Stimulated activated CD4-positive, alpha-beta T cell treated with anti-CD3 and anti-CD28 coated beads, Interleukin-4, amount 100 ng/mL, for 1 hour (primary cell): ENCODE measurements at regions not wholly inside any gene's neighbourhood (a gene's known extent, or its start where the extent isn't known, plus 50 kb on each side); places are given as distances from the start of the nearest gene placed in this dataset.
"Not testable (repeated sequence)": the region's sequence is repeated elsewhere in the genome, so short reads cannot be mapped to it uniquely, and the experiment has no call there.

Experiments
- DNase-seq: peaks from one replicate; pipeline ENCODE4 v3.0.0-alpha.2; 2020

GRCh38 chr16:5781436-5781835, 683.8 kb upstream of the EEF2KMT start:
- DNase-seq, result no peak

DNA sequence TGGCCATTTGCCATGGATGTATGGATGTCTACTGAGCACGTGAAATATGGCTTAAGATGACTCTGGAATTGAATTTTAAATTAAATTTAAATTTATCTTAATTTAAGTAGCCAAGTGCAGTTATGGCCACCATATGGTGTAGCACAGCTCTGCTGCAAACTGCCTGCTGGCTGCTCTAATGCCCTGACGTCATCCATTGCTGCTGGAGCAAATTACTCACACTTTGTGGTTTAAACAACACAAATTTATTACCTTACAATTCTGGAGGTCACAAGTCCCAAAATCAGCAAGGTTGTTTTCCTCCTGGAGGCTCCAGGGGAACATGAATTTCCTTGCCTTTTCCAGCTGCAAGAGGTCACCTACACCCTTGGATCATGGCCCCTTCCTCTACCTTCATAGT, 679.3 kb upstream of the EEF2KMT start:
- DNase-seq, result no peak

- DNase-seq, result no peak
These were observed 678.3 kb upstream of the EEF2KMT start for GRCh38 chr16:5775916-5776315.

GRCh38 chr16:5770118-5770517, 672.5 kb upstream of the EEF2KMT start:
- DNase-seq, result no peak

GRCh38 chr16:5769513-5769912, 671.9 kb upstream of the EEF2KMT start:
- no peak for DNase-seq

DNA sequence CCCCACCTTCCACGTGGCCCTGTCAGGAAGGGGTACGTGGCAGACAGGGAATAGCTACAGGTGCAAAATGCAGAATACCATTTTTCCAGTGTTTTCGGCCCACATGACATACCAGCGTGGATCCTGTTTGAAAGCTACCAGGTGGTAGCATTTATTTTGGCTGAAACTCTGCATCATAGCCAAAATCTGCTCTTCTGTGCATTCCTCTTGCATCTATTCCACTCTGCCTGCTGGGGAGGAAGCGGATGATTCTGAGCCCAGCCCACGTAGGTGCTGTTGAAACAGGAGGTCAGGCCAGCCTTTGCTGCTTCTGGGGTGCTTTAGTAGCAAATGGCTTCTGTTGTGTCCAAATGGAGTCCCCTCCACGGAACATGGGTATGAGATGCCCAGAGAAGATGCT, 670.9 kb upstream of the EEF2KMT start:
- DNase-seq, result no peak

DNA sequence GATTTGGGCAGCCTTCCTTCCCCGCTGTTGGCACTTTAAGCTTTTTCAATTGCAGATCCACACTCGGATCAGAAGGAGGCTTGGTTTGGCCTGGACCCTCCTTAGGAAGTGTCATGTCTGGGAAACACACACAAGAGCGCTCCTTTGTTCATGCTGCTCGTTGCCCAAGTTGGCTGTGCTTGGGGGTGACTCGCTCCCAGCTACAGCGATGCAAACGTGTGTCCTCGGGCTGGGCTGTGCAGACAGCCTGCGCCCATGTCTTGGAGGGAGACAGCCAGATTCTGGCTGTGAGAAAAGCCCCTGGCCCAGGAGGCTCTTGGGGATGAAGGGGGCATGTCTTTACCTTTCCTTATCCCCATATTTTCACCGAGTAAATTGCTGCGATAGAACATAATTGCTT, 665.6 kb upstream of the EEF2KMT start:
- DNase-seq, result no peak

DNA sequence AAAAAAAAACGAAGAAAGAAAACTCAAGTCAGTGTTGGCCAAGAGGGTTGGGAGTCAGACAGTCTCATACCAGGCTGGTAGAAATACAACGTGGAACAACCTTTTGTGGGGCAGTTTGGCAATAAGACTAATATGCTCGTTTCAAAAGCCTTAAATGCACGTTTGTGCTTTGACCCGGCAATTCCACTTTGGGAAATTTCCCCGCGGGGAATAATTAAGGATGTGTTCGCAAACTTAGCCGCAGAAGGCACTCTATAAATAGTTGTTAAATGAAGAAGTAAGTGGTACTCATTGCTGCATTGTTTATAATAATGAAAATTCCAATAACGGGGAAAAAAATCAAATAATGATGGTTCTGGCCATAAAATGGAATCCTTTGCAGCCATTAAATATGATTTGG, 664.8 kb upstream of the EEF2KMT start:
- no peak for DNase-seq

DNA sequence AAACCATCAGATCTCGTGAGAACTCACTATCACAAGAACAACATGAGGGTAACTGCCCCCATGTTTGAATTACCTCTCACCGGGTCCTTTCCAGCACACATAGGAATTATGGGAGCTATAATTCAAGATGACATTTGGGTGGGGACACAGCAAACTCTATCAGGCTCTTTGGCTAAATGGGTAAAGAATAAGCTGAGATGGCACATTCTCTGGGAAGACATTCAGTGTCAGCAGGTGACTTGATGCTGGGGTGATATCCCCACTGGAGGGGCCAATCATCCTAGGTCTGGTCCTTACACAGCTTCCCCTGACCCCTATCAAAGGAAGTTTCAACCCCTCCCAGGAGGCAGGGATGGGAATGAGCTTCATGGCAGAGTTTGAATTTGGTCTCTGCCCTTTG, 664.0 kb upstream of the EEF2KMT start:
- DNase-seq, result no peak

DNA sequence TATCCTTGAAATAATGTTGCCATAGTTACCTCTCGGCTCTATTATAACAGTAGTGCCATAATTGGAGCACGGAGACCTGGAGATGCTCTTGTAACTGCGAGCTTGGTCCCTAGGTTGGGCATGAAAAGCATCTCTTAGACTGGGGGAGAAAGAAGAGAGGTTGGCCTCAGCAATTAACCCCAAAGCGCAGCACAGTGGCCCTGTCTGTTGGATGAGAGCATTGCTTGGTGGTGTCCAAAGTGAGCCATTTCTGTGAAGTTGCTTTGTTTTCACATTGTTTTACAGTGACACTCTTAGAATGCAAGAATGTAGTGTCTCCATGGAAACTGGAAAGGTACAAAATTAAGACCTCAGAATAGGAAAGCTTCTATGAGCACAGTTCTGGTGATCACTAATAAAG, 660.7 kb upstream of the EEF2KMT start:
- no peak for DNase-seq

DNA sequence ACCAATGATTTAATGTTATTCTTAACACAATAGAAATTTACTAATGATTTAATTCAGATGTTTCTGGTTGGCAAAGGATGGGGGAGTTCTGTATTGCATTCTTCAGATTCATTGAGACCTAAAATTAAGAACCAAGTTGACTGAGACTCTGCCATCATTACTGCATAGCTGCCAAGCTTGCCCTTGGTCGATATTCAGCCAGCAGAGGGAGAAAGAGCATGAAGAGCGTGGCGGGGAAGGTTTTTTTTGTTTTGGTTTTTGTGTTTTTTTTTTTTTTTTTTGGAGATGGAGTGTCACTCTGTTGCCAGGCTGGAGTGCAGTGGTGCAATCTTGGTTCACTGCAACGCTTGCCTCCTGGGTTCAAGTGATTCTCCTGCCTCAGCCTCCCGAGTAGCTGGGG, 659.4 kb upstream of the EEF2KMT start:
- DNase-seq, result no peak

DNA sequence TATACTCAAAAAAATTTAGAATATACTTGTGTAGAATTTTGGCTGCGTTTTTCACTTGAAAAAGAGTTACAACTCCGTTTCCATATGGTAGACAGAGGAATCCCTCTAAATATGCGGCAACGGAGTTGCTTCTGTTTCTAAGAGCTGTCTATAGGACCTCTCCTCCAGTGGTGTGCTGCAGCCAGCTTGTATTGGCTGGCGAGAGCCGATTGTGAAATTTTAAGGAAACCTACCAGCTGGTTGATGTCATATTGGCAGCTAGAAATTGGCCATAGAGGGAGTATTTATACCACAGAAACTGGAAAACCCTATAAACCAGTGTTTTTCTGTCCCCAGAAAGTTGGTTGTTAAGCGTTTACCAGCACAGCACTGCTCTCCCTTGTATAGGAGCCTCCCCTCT, 655.8 kb upstream of the EEF2KMT start:
- DNase-seq, result no peak

- no peak for DNase-seq
These were observed 653.6 kb upstream of the EEF2KMT start for GRCh38 chr16:5751216-5751615.

DNA sequence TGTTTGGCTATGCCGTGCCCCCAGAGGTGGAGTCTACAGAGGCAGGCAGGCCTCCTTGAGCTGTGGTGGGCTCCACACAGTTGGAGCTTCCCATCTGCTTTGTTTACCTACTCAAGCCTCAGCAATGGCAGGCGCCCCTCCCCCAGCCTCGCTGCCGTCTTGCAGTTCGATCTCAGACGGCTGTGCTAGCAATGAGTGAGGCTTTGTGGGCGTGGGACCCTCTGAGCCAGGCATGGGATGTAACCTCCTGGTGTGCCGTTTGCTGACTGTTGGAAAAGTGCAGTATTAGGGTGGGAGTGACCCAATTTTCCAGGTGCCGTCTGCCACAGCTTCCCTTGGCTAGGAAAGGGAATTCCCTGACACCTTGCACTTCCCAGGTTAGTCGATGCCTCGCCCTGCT, 652.8 kb upstream of the EEF2KMT start:
- not testable (repeated sequence) for DNase-seq

GRCh38 chr16:5738586-5738985, 641.0 kb upstream of the EEF2KMT start:
- no peak for DNase-seq

GRCh38 chr16:5736209-5736930, 638.8 kb upstream of the EEF2KMT start:
- no peak for DNase-seq

DNA sequence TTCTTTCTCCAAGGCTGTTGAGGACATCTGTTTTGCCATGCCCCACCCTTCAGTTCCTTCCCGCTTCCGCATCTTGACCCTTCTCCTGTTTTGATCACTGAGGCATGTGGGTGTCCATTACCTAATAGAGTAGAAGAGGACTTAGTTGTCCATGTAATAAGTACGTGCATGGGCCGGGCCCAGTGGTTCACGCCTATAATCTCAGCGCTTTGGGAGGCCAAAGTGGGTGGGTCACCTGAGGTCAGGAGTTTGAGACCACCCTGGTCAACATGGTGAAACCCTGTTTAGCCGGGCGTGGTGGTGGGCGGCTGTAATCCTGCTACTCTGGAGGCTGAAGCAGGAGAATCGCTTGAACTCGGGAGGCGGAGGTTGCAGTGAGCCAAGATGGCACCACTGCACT, 637.8 kb upstream of the EEF2KMT start:
- no peak for DNase-seq

GRCh38 chr16:5730783-5731182, 633.2 kb upstream of the EEF2KMT start:
- no peak for DNase-seq

DNA sequence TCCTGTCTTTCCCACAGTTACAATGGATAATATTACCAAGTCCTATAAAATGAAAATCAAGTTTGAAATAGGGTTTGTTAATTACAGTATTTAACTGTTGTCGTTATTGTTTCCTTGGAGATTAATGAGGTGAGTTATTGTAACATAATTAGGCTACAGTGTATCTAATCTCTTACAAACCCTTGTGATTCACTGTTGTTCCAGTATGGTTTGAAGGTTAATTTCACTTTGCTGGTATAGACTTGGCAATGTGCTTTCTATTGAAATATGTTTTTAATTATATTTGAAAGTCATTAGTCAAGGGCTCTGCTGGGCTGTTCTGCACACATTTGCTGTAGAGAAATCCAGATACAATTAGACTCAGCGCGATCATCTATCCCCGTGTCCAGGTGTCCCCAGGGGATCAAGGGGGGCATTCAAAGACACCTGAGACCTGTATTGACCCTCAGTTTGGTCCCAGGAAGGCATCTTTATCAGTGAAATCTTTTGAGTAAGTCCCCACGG, 624.6 kb upstream of the EEF2KMT start:
- DNase-seq, result no peak

- no peak for DNase-seq
These were observed 617.6 kb upstream of the EEF2KMT start for GRCh38 chr16:5715155-5715554.

DNA sequence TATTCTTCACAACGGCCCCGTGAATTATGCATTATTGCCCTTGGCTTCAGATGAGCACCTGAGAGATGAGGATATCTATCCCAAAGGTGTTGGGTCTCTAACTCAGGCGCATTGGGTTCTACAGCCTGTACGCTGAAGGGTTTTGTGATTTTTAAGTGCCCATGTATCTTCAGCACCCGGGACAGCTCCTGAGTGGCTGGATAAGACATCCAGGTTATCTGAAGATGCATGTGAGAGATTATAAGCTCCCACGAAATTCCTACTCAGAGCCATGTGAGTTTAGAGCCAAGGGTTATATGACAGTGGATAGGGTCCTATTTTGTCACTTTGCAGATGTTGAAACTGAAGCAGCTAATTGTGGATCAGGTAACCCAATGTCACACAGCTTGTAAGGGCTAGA, 612.3 kb upstream of the EEF2KMT start:
- DNase-seq, result no peak

DNA sequence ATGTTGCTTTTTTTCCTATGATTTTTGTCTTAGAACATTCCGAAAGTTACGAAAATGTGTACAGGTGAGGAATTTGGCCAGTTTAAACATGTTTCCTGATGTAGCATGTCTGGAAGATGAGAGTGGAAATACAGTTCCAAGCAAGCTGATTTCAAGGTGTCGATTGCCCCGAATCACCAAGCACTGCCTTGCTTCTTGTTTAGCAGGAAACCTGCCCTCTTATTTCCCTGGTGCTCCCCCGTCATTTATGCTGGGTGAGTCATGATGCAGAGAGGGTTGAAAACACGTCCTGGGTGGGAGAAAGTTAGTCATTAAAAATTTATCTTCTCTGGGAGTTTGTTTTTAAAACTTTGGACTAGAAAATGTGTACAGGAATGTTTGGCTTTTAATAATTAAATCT, 608.6 kb upstream of the EEF2KMT start:
- no peak for DNase-seq

- DNase-seq, result no peak
These were observed 606.7 kb upstream of the EEF2KMT start for GRCh38 chr16:5704271-5704670.

DNA sequence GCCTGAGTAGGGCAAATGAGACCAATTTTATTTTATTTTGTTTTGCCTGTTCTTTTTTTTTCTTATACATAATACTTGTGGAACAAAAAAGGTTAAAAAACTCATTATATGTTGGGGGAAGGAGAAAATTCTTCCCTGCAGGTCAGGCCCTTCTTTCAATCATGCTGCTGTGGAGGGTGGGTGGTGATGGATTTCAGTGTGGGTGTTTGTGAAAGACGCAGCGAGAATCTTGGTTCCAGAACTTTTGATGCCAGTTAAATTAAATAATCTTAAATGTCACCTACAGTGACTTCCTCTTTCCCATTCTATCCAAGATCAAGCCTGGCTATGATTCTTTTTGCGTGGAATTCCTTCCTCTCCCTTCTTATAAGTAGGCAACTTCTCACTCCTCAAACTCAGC, 595.8 kb upstream of the EEF2KMT start:
- no peak for DNase-seq

DNA sequence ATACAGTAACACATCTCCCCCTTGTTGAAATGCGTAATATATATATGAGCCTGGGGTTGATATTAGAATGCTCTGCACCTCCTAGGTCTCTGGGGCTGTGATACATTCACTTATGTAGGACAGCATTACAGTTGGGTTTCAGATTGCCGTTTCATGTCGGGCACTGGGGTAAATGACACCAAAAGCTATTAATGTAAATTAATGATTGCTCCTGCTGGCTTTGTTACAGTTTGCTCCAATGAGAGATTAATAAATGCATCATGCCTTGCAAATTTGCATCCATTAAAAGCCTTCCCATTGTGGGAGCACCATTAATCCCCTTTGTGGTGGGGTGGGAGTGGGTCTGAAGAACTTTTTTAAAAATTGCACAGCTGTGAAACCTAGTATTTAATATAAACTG, 584.4 kb upstream of the EEF2KMT start:
- no peak for DNase-seq
